ENCODE measurements at regions not wholly inside any gene's neighbourhood (a gene's known extent, or its start where the extent isn't known, plus 50 kb on each side); places are given as distances from the start of the nearest gene placed in this dataset.
A peak's percentile ranks its signal among the peaks of the same experiment; 100 is the strongest.

DNA sequence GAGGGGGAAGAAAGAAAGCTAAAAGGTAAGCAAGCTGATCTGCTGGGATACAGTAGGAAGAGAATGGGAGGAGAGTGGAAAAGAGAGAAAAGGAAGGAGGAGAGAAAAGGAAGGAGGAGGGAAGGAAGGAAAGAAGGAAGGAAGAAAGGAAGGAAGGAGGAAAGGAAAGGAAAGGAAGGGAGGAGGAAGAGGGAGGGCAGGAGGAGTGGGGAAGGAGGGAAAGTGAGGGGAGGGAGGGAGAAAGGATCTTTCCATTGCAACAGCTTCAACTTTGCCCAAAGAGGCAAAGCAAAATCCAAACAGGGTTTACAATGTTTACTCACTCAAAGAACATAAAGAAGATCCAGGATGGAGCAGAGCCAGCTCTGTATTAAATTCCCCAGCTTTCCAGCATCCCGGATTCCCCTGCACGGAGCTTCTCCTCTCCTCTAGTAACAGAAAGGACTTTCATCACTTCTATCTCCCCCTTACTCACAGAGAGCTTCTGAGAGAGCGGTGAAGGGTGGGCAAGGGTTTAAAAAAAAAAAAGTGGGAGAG, 494.2 kb upstream of the PROK2 start:
- intact Hi-C loops (cut with DNase I), result no loop called here
- Histone ChIP-seq H3K36me3 (no peaks in the 10 kb centered on the region), H3K27ac (peak overlapping the region; percentile 13), H3K4me1 (peaks cover 25% of the 10 kb centered on the region), H3K4me3 (no peak overlapping the region), H3K9me3 (no peaks in the 10 kb centered on the region), H3K27me3 (no peaks in the 10 kb centered on the region)
- TF ChIP-seq POLR2A (IDR thresholded peaks at IDR 0.05), result no peak
- DNase-seq (ENCODE audit: extremely low spot score in 2 of 2), result no peak

DNA sequence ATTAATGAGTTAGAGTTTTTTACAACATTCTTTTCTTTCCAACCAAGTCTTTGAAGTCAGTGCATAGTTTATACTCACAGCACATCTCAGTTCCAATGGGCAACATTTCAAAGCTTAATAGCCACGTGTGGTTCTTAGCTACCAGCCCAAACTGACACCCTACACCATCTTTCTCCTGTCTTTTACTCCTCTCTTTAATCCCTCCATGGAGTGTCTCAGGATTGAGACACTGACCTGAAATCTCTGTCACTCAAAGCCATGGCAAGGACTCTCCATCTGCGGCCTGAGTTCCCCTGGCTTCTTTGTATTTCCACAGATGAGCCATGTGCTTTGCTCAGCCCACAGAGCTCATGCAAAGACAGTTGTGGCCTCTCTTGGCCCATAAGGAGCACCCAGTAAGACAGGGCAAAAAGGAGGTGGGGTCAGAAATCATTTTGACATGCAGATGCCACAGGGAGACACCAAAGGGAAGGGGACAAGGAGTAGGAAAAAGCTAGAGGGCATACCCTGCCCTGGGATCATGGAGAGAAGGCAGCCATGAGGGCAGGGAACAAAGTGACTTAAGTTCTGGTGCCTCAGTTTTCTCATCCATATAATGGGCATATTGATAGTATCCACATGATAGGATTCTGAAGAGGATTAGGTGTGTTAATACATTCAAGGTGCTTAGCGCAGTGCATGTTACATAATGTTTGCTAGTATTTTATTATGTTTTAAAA, 493.6 kb upstream of the PROK2 start:
- Histone ChIP-seq H3K27ac (peak overlapping the region; percentile 13), H3K4me3 (no peak overlapping the region), H3K36me3 (no peaks in the 10 kb centered on the region), H3K4me1 (peaks cover 31% of the 10 kb centered on the region), H3K27me3 (no peaks in the 10 kb centered on the region), H3K9me3 (no peaks in the 10 kb centered on the region)
- intact Hi-C loops (cut with DNase I), result no loop called here
- DNase-seq (ENCODE audit: extremely low spot score in 2 of 2), result no peak
- TF ChIP-seq POLR2A (IDR thresholded peaks at IDR 0.05) (no peak), POLR2AphosphoS5 (IDR thresholded peaks at IDR 0.05; ENCODE audit: insufficient read depth in 1 of 2, low read depth in 1 of 2) (no peak)
- TF ChIP-seq, protein P1, sequence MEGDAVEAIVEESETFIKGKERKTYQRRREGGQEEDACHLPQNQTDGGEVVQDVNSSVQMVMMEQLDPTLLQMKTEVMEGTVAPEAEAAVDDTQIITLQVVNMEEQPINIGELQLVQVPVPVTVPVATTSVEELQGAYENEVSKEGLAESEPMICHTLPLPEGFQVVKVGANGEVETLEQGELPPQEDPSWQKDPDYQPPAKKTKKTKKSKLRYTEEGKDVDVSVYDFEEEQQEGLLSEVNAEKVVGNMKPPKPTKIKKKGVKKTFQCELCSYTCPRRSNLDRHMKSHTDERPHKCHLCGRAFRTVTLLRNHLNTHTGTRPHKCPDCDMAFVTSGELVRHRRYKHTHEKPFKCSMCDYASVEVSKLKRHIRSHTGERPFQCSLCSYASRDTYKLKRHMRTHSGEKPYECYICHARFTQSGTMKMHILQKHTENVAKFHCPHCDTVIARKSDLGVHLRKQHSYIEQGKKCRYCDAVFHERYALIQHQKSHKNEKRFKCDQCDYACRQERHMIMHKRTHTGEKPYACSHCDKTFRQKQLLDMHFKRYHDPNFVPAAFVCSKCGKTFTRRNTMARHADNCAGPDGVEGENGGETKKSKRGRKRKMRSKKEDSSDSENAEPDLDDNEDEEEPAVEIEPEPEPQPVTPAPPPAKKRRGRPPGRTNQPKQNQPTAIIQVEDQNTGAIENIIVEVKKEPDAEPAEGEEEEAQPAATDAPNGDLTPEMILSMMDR (IDR thresholded peaks at IDR 0.05), result no peak

DNA sequence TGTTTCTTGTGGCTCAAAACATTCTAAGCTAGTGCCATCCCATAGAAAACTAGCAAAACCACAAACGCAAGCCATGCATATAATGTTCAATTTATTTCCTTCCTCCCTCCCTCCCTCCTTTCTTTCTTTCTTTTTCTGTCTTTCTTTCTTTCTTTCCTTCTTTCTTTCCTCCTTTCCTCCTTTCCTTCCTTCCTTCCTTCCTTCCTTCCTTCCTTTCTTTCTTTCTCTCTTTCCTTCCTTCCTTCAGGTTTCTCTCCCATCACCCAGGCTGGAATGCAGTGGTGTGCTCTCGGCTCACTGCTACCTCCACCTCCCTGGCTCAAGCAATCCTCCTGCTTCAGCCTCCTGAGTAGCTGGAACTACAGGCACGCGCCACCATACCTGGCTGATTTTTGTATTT, 492.8 kb upstream of the PROK2 start:
- no peak for DNase-seq (ENCODE audit: extremely low spot score in 2 of 2)
- H3K27me3 ChIP-seq, result no peaks in the 10 kb centered on the region
- H3K4me3 ChIP-seq, result no peak overlapping the region
- no peak overlapping the region for H3K27ac ChIP-seq
- no peaks in the 10 kb centered on the region for H3K9me3 ChIP-seq
- no peak for TF ChIP-seq POLR2A (IDR thresholded peaks at IDR 0.05)
- no peak for TF ChIP-seq POLR2AphosphoS5 (IDR thresholded peaks at IDR 0.05; ENCODE audit: insufficient read depth in 1 of 2, low read depth in 1 of 2)
- TF ChIP-seq, protein P1 (IDR thresholded peaks at IDR 0.05), result no peak
- peaks cover 37% of the 10 kb centered on the region for H3K4me1 ChIP-seq
- intact Hi-C loops (cut with DNase I), result no loop called here
- H3K36me3 ChIP-seq, result no peaks in the 10 kb centered on the region

DNA sequence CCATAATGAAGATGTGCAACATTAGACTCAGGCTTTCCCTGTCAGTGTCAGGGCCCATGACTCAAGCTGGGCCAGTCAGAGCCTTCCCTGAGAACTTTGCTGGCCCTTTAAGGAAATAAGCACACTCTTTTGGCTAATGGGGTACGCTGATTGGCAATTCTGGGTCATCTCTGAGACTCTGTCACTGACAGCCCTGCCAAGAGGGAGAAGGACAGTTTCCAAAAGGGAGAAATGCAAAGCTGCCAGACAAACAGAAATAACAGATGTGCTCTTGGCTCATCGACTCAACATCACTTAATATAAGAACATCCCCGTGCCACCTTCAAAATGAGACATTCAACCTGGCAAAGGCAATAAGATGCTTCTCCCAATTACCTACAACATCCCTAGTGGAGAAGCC, 491.9 kb upstream of the PROK2 start:
- H3K36me3 ChIP-seq, result no peaks in the 10 kb centered on the region
- no peaks in the 10 kb centered on the region for H3K27me3 ChIP-seq
- intact Hi-C loops (cut with DNase I), result no loop called here
- TF ChIP-seq POLR2AphosphoS5 (IDR thresholded peaks at IDR 0.05; ENCODE audit: insufficient read depth in 1 of 2, low read depth in 1 of 2) (no peak), POLR2A (IDR thresholded peaks at IDR 0.05) (no peak)
- TF ChIP-seq, protein P1 (IDR thresholded peaks at IDR 0.05), result no peak
- DNase-seq (ENCODE audit: extremely low spot score in 2 of 2), result no peak
- no peak overlapping the region for H3K27ac ChIP-seq
- no peak overlapping the region for H3K4me3 ChIP-seq
- H3K4me1 ChIP-seq, result peaks cover 37% of the 10 kb centered on the region
- H3K9me3 ChIP-seq, result no peaks in the 10 kb centered on the region

DNA sequence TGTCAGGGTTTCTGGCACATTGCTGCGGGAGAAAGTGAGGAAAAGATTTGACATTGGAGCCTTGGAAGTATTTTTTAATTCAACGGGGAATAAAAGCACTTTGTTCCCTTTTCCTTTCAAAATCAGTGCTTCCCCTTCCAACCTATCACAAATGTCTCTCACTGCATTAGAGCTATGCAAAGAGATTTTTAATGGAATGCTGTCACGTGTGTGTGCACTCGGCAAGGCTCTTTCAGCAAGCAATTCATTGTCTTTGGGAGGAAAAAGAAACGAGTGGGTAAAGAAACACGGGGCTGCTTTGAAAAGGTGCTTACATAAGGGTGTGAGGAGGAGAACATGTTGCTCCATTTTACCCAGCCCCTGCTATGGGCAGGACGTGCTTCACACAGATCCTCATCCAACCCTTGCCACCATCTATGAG, 490.4 kb upstream of the PROK2 start:
- Histone ChIP-seq H3K27me3 (no peaks in the 10 kb centered on the region), H3K4me3 (no peak overlapping the region), H3K27ac (peak overlapping the region; percentile 44), H3K9me3 (no peaks in the 10 kb centered on the region), H3K36me3 (no peaks in the 10 kb centered on the region), H3K4me1 (peaks cover 50% of the 10 kb centered on the region)
- intact Hi-C loops (cut with DNase I), result no loop called here
- no peak for TF ChIP-seq POLR2A (IDR thresholded peaks at IDR 0.05)
- TF ChIP-seq POLR2AphosphoS5 (IDR thresholded peaks at IDR 0.05; ENCODE audit: insufficient read depth in 1 of 2, low read depth in 1 of 2), result no peak
- TF ChIP-seq, protein P1 (IDR thresholded peaks at IDR 0.05), result no peak
- no peak for DNase-seq (ENCODE audit: extremely low spot score in 2 of 2)

All from vagina (tissue), 2 donors.